H9 (cell line): ENCODE measurements at regions not wholly inside any gene's neighbourhood (a gene's known extent, or its start where the extent isn't known, plus 50 kb on each side); places are given as distances from the start of the nearest gene placed in this dataset.

Experiments used
- DNase-seq: peaks from one replicate; pipeline ENCODE4 v3.0.0-alpha.2; 2017
- H2AFZ ChIP-seq: one replicate; pipeline ENCODE4 v1.6.1; 2013; ENCODE audit warnings: mild to moderate bottlenecking, low read length, control low read depth, moderate library complexity
- H2AK5ac ChIP-seq: 2 replicates; pipeline ENCODE4 v1.6.1; 2013; ENCODE audit warnings: low read length, control low read depth, mixed read lengths; ENCODE audit not compliant: insufficient read length
- H2BK120ac ChIP-seq: one replicate; pipeline ENCODE4 v1.6.1; 2013; ENCODE audit warnings: low read depth, mild to moderate bottlenecking, low read length, control low read depth, inconsistent platforms; ENCODE audit not compliant: poor library complexity, severe bottlenecking
- H2BK12ac ChIP-seq: 2 replicates; pipeline ENCODE4 v1.6.1; 2013; ENCODE audit warnings: low read length, control low read depth, mixed read lengths, low read depth; ENCODE audit not compliant: insufficient read length
- H2BK15ac ChIP-seq: 2 replicates; pipeline ENCODE4 v1.6.1; 2013; ENCODE audit warnings: low read depth, low read length, control low read depth
- H2BK20ac ChIP-seq: one replicate; pipeline ENCODE4 v1.6.1; 2013; ENCODE audit warnings: low read depth, mild to moderate bottlenecking, low read length, control low read depth, inconsistent platforms; ENCODE audit not compliant: poor library complexity, severe bottlenecking
- H2BK5ac ChIP-seq: 2 replicates; pipeline ENCODE4 v1.6.1; 2013; ENCODE audit warnings: low read length, control low read depth, mixed read lengths; ENCODE audit not compliant: insufficient read length
- H3K14ac ChIP-seq: 2 replicates; pipeline ENCODE4 v1.6.1; 2013; ENCODE audit warnings: low read length, control low read depth; ENCODE audit not compliant: insufficient read depth
- H3K18ac ChIP-seq: 2 replicates; pipeline ENCODE4 v1.6.1; 2013; ENCODE audit warnings: low read depth, mild to moderate bottlenecking, mixed read lengths, low read length, control low read depth; ENCODE audit not compliant: insufficient read length
- H3K23ac ChIP-seq: 2 replicates; pipeline ENCODE4 v1.6.1; 2013; ENCODE audit warnings: low read length, control low read depth, mixed read lengths, low read depth; ENCODE audit not compliant: insufficient read length
- H3K23me2 ChIP-seq: 2 replicates; pipeline ENCODE4 v1.6.1; 2013; ENCODE audit warnings: low read depth, mild to moderate bottlenecking, mixed read lengths, low read length, control low read depth; ENCODE audit not compliant: insufficient read length, poor library complexity, severe bottlenecking
- H3K27ac ChIP-seq: 2 replicates; pipeline ENCODE4 v1.5.1; 2013; ENCODE audit warnings: low read length, control low read depth, mixed read lengths, low read depth; ENCODE audit not compliant: insufficient read length
- H3K27me3 ChIP-seq: 2 replicates; pipeline ENCODE4 v1.6.1; 2013; ENCODE audit warnings: low read length, control low read depth, inconsistent platforms; ENCODE audit not compliant: insufficient read depth
- H3K4ac ChIP-seq: 2 replicates; pipeline ENCODE4 v1.6.1; 2013; ENCODE audit warnings: low read depth, mild to moderate bottlenecking, control low read depth, inconsistent platforms, low read length, moderate library complexity
- H3K4me1 ChIP-seq: 2 replicates; pipeline ENCODE4 v1.6.1; 2013; ENCODE audit warnings: low read length, control low read depth, inconsistent platforms; ENCODE audit not compliant: insufficient read depth
- H3K4me2 ChIP-seq: 2 replicates; pipeline ENCODE4 v1.6.1; 2013; ENCODE audit warnings: low read length, control low read depth, mixed read lengths; ENCODE audit not compliant: insufficient read length, insufficient read depth
- H3K56ac ChIP-seq: 2 replicates; pipeline ENCODE4 v1.6.1; 2013; ENCODE audit warnings: low read depth, mild to moderate bottlenecking, mixed read lengths, low read length, control low read depth; ENCODE audit not compliant: insufficient read length
- H3K79me1 ChIP-seq: 2 replicates; pipeline ENCODE4 v1.6.1; 2013; ENCODE audit warnings: low read depth, mild to moderate bottlenecking, moderate library complexity, low read length, control low read depth, inconsistent platforms; ENCODE audit not compliant: insufficient read depth, poor library complexity, severe bottlenecking
- H3K79me2 ChIP-seq: 2 replicates; pipeline ENCODE4 v1.6.1; 2013; ENCODE audit warnings: low read length, control low read depth, inconsistent platforms; ENCODE audit not compliant: insufficient read depth
- H3K9ac ChIP-seq: 2 replicates; pipeline ENCODE4 v1.6.1; 2013; ENCODE audit warnings: low read length, control low read depth, mixed read lengths; ENCODE audit not compliant: insufficient read length; ENCODE audit errors: extremely low read depth
- H3K9me3 ChIP-seq: one replicate; pipeline ENCODE4 v1.6.1; 2013; ENCODE audit warnings: low read depth, low read length, inconsistent platforms; ENCODE audit not compliant: control insufficient read depth
- H3T11ph ChIP-seq: one replicate; pipeline ENCODE4 v1.6.1; 2013; ENCODE audit warnings: mild to moderate bottlenecking, low read length, control low read depth, inconsistent platforms
- H4K20me1 ChIP-seq: one replicate; pipeline ENCODE4 v1.6.1; 2013; ENCODE audit not compliant: control insufficient read depth, insufficient read length, insufficient read depth
- H4K5ac ChIP-seq: 2 replicates; pipeline ENCODE4 v1.6.1; 2013; ENCODE audit warnings: low read depth, mild to moderate bottlenecking, mixed read lengths, low read length, control low read depth; ENCODE audit not compliant: insufficient read length
- H4K8ac ChIP-seq: replicated peaks from 2 replicates; pipeline ENCODE4 v1.6.1; 2013; ENCODE audit warnings: low read length, control low read depth, mixed read lengths, low read depth; ENCODE audit not compliant: insufficient read length
- H4K91ac ChIP-seq: 2 replicates; pipeline ENCODE4 v1.6.1; 2013; ENCODE audit warnings: low read depth, mild to moderate bottlenecking, moderate library complexity, mixed read lengths, low read length, control low read depth; ENCODE audit not compliant: insufficient read length
- H3K27ac Mint-ChIP-seq, 3 experiments: 2 replicates in 2 of 3; 3 replicates in 1 of 3; pipeline ENCODE4 v1.8.0; 2020 to 2021; ENCODE audit warnings: mixed read lengths in 3 of 3, mild to moderate bottlenecking in 1 of 3, moderate library complexity in 1 of 3
- H3K27me3 Mint-ChIP-seq: 2 replicates; pipeline ENCODE4 v1.8.0; 2021; ENCODE audit warnings: low read depth, mild to moderate bottlenecking, moderate library complexity, mixed read lengths
- H3K36me3 Mint-ChIP-seq, 3 experiments: 2 replicates in 2 of 3; 3 replicates in 1 of 3; pipeline ENCODE4 v1.8.0; 2020 to 2021; ENCODE audit warnings: low read depth in 3 of 3, mixed read lengths in 3 of 3; ENCODE audit not compliant: insufficient read depth in 1 of 3
- H3K4me1 Mint-ChIP-seq, 2 experiments: 2 replicates each; pipeline ENCODE4 v1.8.0; 2020; ENCODE audit warnings: mixed read lengths in 2 of 2
- H3K4me3 Mint-ChIP-seq, 2 experiments: 2 replicates in 1 of 2; 3 replicates in 1 of 2; pipeline ENCODE4 v1.8.0; 2020 to 2021; ENCODE audit warnings: mild to moderate bottlenecking in 2 of 2, mixed read lengths in 2 of 2, moderate library complexity in 1 of 2
- H3K9me3 Mint-ChIP-seq, 2 experiments: 2 replicates in 1 of 2; 3 replicates in 1 of 2; pipeline ENCODE4 v1.8.0; 2020; ENCODE audit warnings: mild to moderate bottlenecking in 2 of 2, mixed read lengths in 2 of 2, moderate library complexity in 1 of 2
- WGBS: extraction: QIAGEN DNeasy Blood & Tissue Kit; methylation state at CpG from one replicate; pipeline ENCODE4 v1.1.7; 2013; ENCODE audit warnings: missing lambda C conversion rate, low lambda C conversion rate, mixed read lengths; ENCODE audit not compliant: insufficient read length; ENCODE audit errors: extremely low coverage; 5-methylcytosine and 5-hydroxymethylcytosine counted together
- TF ChIP-seq, protein P1 (sequence below): fragments of 200-600 bp; sonication (generic); conservative IDR thresholded peaks from 3 replicates; pipeline ENCODE4 v1.8.0; 2021; ENCODE audit warnings: antibody characterized with exemption, mild to moderate bottlenecking

DNA sequence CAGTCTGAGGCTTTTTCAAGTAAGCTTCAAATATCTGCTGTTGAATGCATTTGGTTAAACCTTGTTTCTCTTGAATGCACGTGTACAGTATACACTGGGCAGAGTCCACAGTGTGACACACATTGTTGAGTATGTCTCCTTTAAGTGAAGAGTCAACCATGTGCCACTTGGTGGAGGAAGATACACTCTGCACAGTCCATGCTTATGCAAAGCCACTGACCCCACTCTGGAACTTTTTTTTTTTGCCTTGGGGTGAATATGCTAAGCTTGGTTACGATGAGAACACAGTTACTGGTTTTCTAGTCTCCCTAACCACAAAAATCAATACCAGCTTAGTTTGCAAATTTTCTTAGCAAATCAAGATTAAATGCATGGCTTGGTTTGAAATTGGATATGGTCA lies 186.8 kb upstream of the VIPR2 start:
- H2BK120ac ChIP-seq = no peak overlapping the region
- H3K9me3 Mint-ChIP-seq = peaks cover 45 to 70% of the 10 kb centered on the region in 2 experiments
- WGBS = no CpG with 5 or more reads among the region's 2 CpGs

More for the DNA sequence above, 186.8 kb upstream of the VIPR2 start:
- H3K4me3 Mint-ChIP-seq = no peak overlapping the region
- H3K36me3 Mint-ChIP-seq = peaks cover 4 to 22% (median 5%) of the 10 kb centered on the region in 3 experiments; a peak in 6 of 7 replicates
- Histone ChIP-seq H3K14ac (no peak overlapping the region), H3K18ac (no peak overlapping the region), H2BK5ac (no peak overlapping the region), H2BK15ac (no peak overlapping the region), H3K79me2 (no peaks in the 10 kb centered on the region), H3K23ac (no peak overlapping the region), H2BK20ac (no peak overlapping the region), H4K20me1 (no peaks in the 10 kb centered on the region), H3K4me1 (no peaks in the 10 kb centered on the region), H4K91ac (no peak overlapping the region), H3K27ac (no peak overlapping the region), H3T11ph (no peak overlapping the region), H2AK5ac (no peak overlapping the region), H3K9ac (no peak overlapping the region), H3K79me1 (no peaks in the 10 kb centered on the region), H3K9me3 (peaks cover 26% of the 10 kb centered on the region), H3K56ac (no peak overlapping the region), H4K5ac (no peak overlapping the region), H3K4me2 (no peak overlapping the region), H3K23me2 (no peaks in the 10 kb centered on the region), H4K8ac (no peak overlapping the region), H2BK12ac (no peak overlapping the region), H2AFZ (no peak overlapping the region), H3K27me3 (no peaks in the 10 kb centered on the region), H3K4ac (no peak overlapping the region)
- no peaks in the 10 kb centered on the region for H3K4me1 Mint-ChIP-seq
- TF ChIP-seq, protein P1, sequence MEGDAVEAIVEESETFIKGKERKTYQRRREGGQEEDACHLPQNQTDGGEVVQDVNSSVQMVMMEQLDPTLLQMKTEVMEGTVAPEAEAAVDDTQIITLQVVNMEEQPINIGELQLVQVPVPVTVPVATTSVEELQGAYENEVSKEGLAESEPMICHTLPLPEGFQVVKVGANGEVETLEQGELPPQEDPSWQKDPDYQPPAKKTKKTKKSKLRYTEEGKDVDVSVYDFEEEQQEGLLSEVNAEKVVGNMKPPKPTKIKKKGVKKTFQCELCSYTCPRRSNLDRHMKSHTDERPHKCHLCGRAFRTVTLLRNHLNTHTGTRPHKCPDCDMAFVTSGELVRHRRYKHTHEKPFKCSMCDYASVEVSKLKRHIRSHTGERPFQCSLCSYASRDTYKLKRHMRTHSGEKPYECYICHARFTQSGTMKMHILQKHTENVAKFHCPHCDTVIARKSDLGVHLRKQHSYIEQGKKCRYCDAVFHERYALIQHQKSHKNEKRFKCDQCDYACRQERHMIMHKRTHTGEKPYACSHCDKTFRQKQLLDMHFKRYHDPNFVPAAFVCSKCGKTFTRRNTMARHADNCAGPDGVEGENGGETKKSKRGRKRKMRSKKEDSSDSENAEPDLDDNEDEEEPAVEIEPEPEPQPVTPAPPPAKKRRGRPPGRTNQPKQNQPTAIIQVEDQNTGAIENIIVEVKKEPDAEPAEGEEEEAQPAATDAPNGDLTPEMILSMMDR = no peak
- H3K27ac Mint-ChIP-seq = no peak overlapping the region
- no peak for DNase-seq
- H3K27me3 Mint-ChIP-seq = no peaks in the 10 kb centered on the region
